ENCODE measurements at regions not wholly inside any gene's neighbourhood (a gene's known extent, or its start where the extent isn't known, plus 50 kb on each side); places are given as distances from the start of the nearest gene placed in this dataset.
"Not testable (repeated sequence)": the region's sequence is repeated elsewhere in the genome, so short reads cannot be mapped to it uniquely, and the experiment has no call there.

DNA sequence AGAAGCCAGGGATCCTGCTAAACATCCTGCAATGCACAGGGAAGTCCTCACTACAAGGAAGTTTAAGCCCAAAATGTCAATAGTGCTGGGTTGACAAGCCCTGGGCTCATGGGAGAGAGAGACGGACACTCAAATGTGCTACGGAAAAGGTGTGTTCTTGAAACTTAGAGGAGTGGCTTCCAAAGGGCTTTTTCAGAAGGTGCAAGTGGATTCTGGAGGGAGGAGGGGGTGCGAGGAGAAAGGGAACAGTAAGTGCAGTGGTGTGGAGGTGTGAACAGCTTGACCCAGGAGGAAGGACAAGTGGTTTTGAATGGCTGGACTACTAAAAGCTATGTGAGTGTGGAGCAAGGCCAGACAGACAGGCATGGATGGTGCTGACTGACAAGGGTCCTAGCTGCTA, 50.4 kb upstream of the CECR2 start:
- no peak for DNase-seq (ENCODE audit: low read depth, low spot score)
- in situ Hi-C loops (cut with HindIII; ENCODE audit: low pct_unique_long_range_greater_than_20kb, low sequenced_read_pairs), result no loop called here

- in situ Hi-C loops (cut with HindIII; ENCODE audit: low pct_unique_long_range_greater_than_20kb, low sequenced_read_pairs), result no loop called here
- DNase-seq (ENCODE audit: low read depth, low spot score), result no peak
Measured at GRCh38 chr22:17315310-17315709, 54.0 kb upstream of the CECR2 start.

DNA sequence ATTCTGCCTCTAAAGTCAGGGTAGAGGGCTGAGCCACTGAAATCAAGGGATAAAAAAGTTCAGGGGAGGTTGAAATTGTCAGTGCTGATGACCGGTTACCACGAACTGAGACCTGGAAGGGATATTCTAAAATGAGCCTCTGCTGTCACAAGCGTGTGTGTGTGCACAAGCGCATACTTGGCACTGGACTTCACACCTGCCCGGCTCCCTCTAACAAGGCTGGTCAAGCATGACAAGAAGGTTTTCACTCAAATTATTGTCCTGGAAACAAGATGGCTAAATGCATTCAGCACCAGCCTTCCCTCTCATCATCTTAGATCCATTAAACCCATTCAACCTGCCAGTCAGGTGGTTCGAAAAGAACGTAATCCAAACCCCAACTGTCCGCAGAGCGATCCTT, 54.8 kb upstream of the CECR2 start:
- in situ Hi-C loops (cut with HindIII; ENCODE audit: low pct_unique_long_range_greater_than_20kb, low sequenced_read_pairs), result no loop called here
- DNase-seq (ENCODE audit: low read depth, low spot score), result no peak

DNA sequence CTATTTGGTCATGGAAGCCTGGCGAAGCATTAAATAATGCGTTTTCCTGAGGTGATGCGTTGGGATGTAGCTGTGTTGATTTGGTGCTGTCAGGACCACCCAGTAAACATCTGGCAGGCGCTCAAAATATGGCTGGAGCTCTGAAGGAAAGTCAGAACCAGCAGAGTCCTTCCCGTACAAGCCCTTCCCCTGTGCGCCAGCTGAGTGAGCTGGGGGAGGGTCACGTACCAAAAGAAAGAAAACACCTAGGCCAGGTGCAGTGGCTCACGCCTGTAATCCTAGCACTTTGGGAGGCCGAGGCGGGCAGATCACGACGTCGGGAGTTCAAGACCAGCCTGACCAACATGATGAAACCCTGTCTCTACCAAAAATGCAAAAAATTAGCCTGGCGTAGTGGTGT, 55.6 kb upstream of the CECR2 start:
- DNase-seq (ENCODE audit: low read depth, low spot score), result no peak
- in situ Hi-C loops (cut with HindIII; ENCODE audit: low pct_unique_long_range_greater_than_20kb, low sequenced_read_pairs), result no loop called here

- in situ Hi-C loops (cut with HindIII; ENCODE audit: low pct_unique_long_range_greater_than_20kb, low sequenced_read_pairs), result no loop called here
- DNase-seq (ENCODE audit: low read depth, low spot score), result no peak
Measured at GRCh38 chr22:17307566-17307965, 61.7 kb upstream of the CECR2 start.

- no peak for DNase-seq (ENCODE audit: low read depth, low spot score)
- in situ Hi-C loops (cut with HindIII; ENCODE audit: low pct_unique_long_range_greater_than_20kb, low sequenced_read_pairs), result no loop called here
Measured at GRCh38 chr22:17305076-17305475, 64.2 kb upstream of the CECR2 start.

DNA sequence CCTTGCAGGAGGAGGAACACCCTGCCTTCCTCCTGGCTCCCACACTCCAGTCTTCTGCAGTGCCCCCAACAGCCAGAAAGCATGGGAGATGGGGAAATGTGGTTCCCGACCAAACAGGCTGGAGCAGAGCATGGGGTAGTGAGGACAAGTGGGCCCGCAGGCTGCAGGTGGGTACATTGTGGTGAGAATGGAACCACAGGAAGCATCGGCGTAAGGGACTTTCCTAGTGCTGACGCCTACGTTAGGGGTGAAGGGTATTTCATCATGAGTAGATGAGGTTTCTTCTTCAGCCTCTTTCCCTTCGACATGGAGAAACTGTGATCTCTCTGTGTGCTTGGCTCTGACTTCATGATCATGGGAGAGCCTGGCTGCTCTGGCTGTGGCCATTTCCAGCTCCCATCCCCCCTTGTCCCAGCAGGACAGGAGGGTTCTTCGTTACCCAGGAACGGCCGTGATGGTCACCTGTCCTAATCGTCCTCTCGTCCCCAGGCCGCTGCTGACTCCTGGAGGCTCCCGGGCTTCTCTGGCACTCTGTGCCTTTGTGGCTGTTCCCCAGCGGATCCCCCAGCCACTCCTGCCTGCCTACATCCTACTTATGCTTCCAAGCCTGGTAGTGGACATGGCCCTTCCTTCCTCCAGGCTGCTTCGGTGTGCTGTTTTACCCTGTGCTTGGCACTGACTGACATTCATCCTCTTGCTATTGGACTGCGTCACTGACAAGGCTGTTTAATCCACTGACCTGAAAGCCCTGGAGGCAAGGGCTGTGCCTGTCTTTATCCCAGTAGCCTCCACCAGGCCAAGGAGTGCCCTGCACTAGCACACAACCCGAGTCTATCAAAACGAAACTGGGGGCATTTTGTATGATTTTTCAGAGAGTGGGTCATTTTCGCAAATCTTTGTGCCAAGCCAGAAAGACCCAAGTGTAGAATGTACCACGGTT, 65.2 kb upstream of the CECR2 start:
- in situ Hi-C loops (cut with HindIII; ENCODE audit: low pct_unique_long_range_greater_than_20kb, low sequenced_read_pairs), result no loop called here
- peak; percentile 44 for DNase-seq (ENCODE audit: low read depth, low spot score)

- in situ Hi-C loops (cut with HindIII; ENCODE audit: low pct_unique_long_range_greater_than_20kb, low sequenced_read_pairs), result no loop called here
- DNase-seq (ENCODE audit: low read depth, low spot score), result no peak
Measured at GRCh38 chr22:17303441-17303839, 65.8 kb upstream of the CECR2 start.

DNA sequence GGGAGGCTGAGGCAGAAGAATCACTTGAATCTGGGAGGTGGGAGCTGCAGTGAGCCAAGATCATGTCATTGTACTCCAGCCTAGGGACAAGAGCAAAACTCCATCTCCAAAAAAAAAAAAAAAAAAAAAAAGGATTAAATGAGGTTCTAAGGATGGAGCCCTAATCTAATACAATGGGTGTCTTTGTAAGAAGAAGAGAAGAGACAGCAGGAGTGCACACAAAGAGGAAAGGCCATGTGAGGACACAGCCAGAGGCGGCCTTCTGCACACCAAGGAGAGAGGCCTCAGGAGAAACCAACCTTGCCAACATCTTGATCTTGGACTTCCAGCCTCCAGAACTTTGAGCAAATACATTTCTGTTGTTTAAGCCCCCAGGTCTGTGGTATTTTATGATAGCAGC, 66.6 kb upstream of the CECR2 start:
- in situ Hi-C loops (cut with HindIII; ENCODE audit: low pct_unique_long_range_greater_than_20kb, low sequenced_read_pairs), result no loop called here

DNA sequence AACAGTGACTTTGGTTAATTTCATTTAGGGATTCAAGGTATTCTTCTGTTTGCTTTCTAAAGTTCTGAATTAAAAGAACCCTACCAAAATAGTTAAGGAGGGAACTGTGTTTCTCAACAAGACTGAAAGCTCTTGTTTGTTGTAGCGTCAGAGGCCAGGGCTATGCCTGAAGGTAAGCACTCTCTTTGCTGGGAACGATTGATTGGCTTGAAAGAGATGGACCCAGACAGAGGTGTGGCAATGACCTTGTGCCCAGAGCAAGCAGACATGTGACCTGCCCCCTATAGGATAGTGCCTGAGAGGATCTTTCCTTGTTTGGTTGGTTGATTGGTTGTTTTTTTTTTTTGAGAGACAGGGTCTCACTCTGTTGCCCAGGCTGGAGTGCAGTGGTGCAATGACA, 68.3 kb upstream of the CECR2 start:
- in situ Hi-C loops (cut with HindIII; ENCODE audit: low pct_unique_long_range_greater_than_20kb, low sequenced_read_pairs), result no loop called here
- DNase-seq (ENCODE audit: low read depth, low spot score), result no peak

More for the DNA sequence above, 66.6 kb upstream of the CECR2 start:
- DNase-seq (ENCODE audit: low read depth, low spot score), result peak; percentile 76

GRCh38 chr22:17298805-17299502, 70.3 kb upstream of the CECR2 start:
- DNase-seq (ENCODE audit: low read depth, low spot score); in situ Hi-C loops (cut with HindIII; ENCODE audit: low pct_unique_long_range_greater_than_20kb, low sequenced_read_pairs): not testable (repeated sequence)

- DNase-seq (ENCODE audit: low read depth, low spot score), result no peak
- in situ Hi-C loops (cut with HindIII; ENCODE audit: low pct_unique_long_range_greater_than_20kb, low sequenced_read_pairs), result no loop called here
Measured at GRCh38 chr22:17285656-17286055, 66.4 kb upstream of the ADA2 start.

- no peak for DNase-seq (ENCODE audit: low read depth, low spot score)
- in situ Hi-C loops (cut with HindIII; ENCODE audit: low pct_unique_long_range_greater_than_20kb, low sequenced_read_pairs), result no loop called here
Measured at GRCh38 chr22:17284888-17285287, 65.7 kb upstream of the ADA2 start.

GRCh38 chr22:17284466-17284865, 65.2 kb upstream of the ADA2 start:
- in situ Hi-C loops (cut with HindIII; ENCODE audit: low pct_unique_long_range_greater_than_20kb, low sequenced_read_pairs), result no loop called here
- DNase-seq (ENCODE audit: low read depth, low spot score), result no peak

DNA sequence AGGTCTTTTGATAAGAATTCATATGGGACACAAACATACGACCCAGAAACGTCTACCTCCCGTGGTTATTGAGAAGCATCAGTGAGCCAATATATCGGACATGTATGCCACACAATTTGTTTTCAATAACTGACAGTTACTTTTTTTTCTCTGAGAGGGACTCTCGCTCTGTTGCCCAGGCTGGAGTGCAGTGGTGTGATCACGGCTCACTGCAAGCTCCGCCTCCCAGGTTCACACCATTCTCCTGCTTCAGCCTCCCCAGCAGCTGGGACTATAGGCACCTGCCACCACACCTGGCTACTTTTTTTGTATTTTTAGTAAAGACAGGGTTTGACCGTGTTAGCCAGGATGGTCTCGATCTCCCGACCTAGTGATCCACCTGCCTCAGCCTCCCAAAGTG, 64.6 kb upstream of the ADA2 start:
- DNase-seq (ENCODE audit: low read depth, low spot score); in situ Hi-C loops (cut with HindIII; ENCODE audit: low pct_unique_long_range_greater_than_20kb, low sequenced_read_pairs): not testable (repeated sequence)

GRCh38 chr22:17283423-17283822, 64.2 kb upstream of the ADA2 start:
- in situ Hi-C loops (cut with HindIII; ENCODE audit: low pct_unique_long_range_greater_than_20kb, low sequenced_read_pairs), result no loop called here
- DNase-seq (ENCODE audit: low read depth, low spot score), result no peak

DNA sequence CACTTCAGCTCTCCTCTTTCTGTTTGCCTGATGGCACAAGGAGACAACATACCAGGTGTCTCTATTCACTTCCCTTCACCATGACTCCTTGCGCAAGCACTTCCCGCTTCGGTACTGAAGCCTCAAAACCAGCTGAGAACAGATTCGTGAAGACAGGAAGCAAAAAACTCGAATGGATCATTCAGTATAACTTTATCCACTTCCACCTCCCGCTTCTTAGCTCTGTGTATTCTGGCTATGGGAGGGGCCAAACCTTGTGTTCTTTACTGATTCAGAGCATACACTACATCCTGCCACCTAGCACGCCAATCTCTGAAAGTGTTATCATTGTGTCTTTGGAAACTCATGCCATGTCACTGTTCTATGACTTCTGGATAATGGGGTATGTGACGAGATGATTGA, 62.2 kb upstream of the ADA2 start:
- DNase-seq (ENCODE audit: low read depth, low spot score), result no peak
- in situ Hi-C loops (cut with HindIII; ENCODE audit: low pct_unique_long_range_greater_than_20kb, low sequenced_read_pairs), result no loop called here

GRCh38 chr22:17281026-17281425, 61.8 kb upstream of the ADA2 start:
- DNase-seq (ENCODE audit: low read depth, low spot score), result no peak
- in situ Hi-C loops (cut with HindIII; ENCODE audit: low pct_unique_long_range_greater_than_20kb, low sequenced_read_pairs), result no loop called here

- DNase-seq (ENCODE audit: low read depth, low spot score), result no peak
Measured at GRCh38 chr22:17272511-17272991, 53.3 kb upstream of the ADA2 start.

More at GRCh38 chr22:17272511-17272991, 53.3 kb upstream of the ADA2 start:
- in situ Hi-C loops (cut with HindIII; ENCODE audit: low pct_unique_long_range_greater_than_20kb, low sequenced_read_pairs), result no loop called here
